ENCODE measurements at regions not wholly inside any gene's neighbourhood (a gene's known extent, or its start where the extent isn't known, plus 50 kb on each side); places are given as distances from the start of the nearest gene placed in this dataset.

DNA sequence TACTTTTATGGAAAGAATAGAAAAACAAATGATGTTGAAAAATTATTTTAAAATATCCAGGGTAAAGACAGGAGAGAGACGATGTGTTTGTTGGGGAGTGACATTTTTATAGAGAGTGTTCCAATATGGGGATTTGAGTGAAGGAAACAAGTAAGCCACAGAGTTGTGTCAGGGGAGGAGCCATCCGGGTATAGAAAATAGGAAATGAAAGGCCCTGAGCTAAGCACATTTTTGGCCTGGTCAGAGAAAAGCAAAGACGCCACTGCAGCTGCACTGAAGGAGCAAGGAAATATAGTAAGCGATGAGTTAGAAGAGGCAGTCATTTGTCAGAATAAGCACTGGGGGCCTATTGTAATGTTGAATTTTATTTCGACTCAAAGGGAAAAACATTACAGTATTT is 107.3 kb upstream of the ADGRL4 start:
- peak in 3 of 4 donors; percentile 7 to 20 (median 14) for DNase-seq (ENCODE audit: low read depth in 4 of 4, low spot score in 2 of 4)

DNA sequence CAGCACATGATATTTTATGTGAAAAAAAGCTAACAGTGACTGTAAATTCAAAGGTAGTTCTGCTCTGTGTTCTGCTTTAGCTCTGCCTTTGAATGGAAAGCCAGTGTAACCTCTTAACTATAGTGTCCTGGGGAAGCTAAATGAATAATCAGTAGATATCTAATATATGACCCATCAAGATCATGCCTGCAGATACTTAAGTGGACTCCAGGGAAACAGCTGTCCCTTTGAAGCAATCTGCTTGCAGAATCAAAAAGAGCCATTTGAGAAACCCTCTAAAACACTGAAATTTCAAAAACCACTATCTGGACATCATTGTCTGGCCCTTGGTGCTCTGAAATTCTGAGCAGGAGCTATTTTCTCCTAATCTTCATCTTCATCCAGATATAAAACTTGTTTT is 104.2 kb upstream of the ADGRL4 start:
- DNase-seq (ENCODE audit: low read depth in 4 of 4, low spot score in 2 of 4), result no peak

DNA sequence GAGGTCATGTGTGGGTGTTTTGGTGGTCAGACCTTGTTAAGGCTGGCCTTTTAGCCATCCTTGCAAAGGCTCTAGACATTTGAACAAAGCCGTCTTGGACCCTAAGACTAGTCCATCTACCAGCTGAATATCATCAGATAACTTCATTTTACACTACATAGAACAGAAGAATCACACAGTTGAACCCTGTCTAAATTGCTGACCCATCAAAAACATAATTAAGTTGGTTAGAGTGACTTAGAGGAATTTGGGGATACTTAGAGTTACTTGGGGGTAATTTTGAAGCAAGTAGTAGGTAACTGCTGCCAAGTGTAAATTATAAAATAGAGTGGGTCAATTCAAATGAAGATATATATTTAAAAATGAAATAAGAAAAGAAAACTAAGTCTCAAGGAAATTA is 102.9 kb upstream of the ADGRL4 start:
- DNase-seq (ENCODE audit: low read depth in 4 of 4, low spot score in 2 of 4), result no peak

DNA sequence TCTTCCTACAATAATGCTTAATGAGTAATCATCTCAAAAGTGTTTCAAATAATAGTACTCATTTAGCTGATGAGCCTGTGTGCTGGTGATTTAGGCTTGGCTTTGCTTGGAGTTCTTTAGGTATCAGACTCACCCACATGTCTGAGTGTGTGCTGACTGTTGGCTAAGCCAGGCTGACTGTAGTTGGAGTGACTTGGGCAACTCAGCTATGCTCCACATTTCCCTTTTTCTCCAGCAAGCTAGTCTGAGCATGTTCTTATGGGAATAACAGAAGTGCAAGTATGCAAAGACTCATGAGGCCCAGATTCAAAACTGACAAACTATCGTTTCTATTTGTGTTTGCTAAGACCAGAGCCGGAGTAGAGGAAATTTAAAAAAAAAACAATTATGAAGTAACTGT is 99.0 kb upstream of the ADGRL4 start:
- DNase-seq (ENCODE audit: low read depth in 4 of 4, low spot score in 2 of 4), result no peak

DNA sequence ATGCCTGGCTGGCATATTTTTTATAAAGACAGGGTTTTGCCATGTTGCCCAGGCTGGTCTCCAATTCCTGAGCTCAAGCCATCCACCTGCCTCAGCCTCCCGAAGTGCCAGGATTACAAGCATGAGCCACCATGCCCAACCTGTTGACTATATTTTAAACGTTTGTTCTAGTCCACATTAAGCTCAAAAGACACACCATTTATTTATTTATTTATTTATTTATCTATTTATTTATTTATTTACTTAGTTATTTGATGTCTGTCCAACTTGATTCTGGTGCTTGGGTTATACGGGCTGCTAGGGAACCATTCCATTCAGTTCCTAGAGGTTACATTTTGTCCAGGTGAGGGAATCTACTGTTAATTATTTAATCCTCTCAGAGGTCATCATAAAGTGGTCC is 98.1 kb upstream of the ADGRL4 start:
- no peak for DNase-seq (ENCODE audit: low read depth in 4 of 4, low spot score in 2 of 4)

DNA sequence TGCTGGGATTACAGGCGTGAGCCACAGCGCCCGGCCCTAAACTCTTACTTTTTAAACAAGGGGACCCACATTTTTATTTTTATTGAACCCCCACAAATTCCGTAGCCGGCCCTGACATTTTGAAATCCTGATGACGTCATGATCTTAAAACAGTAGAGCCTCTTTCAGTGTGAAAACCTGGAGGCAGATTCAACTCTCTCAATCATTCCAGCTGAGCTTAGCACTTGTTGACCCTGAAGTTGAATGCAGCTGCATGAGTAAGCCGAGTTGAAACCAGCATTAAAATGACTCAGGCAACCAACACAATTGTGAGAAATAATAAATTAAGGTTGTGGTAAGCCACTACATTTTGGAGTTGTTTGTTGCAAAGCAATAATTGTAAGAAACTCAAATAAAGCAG is 93.9 kb upstream of the ADGRL4 start:
- DNase-seq (ENCODE audit: low read depth in 4 of 4, low spot score in 2 of 4), result no peak

DNA sequence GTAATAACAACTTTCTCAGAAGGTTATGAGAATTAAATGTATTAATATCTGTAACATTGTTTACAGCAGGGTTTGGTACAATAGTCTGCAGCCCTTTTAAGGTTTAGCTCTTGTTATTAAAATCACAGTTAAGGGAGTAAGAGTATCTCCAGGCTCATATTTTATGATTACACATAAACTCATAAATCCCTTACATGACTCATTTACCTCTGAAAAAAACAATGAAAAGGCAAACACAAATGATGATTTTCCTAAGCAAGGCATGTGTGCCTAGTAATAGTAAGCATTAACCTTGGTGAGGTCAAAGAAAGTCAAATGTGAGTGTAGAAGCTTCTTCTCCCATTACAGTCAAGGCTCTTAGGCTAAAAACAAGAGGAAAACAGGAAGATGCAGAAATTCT is 84.5 kb upstream of the ADGRL4 start:
- DNase-seq (ENCODE audit: low read depth in 4 of 4, low spot score in 2 of 4), result no peak

DNA sequence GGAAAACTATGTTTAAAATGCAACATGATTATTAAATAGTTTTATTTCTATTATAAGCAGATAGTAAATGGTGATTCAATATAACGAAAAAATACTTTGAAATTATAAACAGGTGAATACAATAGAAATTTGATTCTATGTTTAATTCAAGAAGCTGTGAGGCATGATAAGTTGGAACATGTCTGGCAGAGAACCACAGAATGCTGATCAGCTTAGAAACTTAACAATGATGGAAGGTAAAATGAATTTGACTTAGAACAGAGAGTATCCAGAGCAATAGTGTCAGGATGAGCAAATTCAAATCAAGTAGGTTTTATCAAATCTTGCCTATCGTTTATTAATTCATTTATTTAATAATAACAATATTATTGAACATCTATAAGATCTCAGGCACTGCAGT is 83.4 kb upstream of the ADGRL4 start:
- DNase-seq (ENCODE audit: low read depth in 4 of 4, low spot score in 2 of 4), result no peak

DNA sequence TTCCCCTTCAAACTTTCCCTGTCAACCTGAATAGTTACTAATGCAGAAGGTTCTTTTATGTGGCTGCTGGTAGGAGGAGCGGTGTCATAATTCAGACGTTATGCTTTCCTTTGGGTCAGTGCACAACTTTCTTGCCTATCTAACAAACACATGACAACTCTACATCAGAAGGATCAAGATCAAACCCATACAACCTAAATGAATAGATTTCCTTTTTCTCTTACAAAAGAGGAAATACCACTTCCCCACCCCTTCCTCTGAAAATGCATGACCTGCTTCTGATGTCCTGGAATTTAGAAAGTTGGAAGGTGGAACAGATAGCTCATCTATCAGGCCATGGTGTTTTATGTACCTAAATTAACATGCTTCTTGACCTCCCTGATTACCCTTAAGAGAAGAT is 75.7 kb upstream of the ADGRL4 start:
- no peak for DNase-seq (ENCODE audit: low read depth in 4 of 4, low spot score in 2 of 4)

DNA sequence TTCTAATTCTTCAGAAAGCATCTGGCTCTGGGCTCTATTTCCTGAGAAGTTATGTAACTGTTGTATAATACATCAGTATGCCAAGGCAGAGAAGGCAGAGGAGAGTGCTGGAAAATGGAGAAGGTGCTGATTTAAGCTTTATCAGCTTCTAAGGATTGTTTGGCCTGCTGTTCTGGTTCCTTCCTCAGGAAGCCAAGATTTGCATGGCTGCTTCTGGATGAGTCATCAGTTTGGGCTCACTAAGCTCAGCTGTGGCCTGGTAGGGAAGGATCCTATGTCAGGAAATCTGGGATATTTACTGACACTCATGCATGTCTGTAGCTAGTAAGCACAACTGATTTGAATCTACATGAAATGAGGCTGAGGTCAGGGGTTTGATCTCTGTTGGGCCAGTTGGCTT is 73.2 kb upstream of the ADGRL4 start:
- DNase-seq (ENCODE audit: low read depth in 4 of 4, low spot score in 2 of 4), result peak; percentile 19 to 41 (median 26)

DNA sequence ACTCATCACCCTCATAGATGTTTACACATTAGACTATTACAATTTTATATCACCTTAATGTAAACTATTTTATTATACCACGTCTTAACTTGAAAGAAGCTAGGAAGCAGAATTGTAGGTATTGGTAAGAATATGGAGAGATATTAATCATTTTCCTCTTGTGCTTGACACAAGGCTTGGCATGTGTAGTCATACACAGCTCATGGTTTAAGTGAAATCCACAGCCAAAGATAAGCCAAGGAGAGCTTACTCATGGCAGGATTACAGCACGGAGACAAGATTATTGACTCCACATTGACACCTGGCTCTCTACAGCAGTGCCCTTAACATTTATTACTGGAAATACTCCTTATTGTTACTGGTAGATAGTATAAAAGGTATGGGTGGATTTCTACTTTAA is 68.4 kb upstream of the ADGRL4 start:
- DNase-seq (ENCODE audit: low read depth in 4 of 4, low spot score in 2 of 4), result no peak

DNA sequence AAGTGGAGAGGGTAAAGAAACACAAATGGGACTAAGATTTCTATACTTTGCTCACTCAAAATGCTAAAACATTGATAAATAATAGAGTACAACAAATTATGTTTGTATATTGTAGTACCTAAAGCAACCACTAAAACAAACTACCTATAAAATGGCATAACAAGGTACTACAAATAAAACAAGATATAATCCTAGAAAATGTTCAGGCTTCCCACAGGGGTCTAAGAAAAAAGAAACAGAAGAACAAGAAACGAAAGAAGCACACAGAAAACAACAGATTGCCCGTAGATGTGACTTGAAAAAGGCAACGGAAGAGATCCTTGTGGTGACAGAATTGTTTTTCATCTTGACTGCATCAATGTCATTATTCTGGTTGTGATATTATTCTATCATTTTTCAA is 63.3 kb upstream of the ADGRL4 start:
- no peak for DNase-seq (ENCODE audit: low read depth in 4 of 4, low spot score in 2 of 4)

DNA sequence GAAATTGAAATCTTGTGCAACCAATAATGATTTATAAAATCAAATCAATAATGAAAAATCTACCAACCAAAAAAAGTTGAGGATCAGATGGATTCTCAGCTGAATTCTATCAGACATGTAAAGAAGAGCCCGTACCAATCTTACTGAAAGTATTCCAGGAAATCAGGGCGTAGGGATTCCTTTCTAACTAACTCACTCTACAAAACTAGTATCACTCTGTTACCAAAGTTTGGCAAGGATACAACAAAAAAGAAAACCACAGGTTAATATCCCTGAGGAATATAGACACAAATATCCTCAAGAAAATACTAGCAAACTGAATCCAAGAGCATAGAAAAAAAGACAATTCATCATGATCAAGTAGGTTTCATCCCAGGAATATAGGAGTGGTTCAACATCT is 52.8 kb upstream of the ADGRL4 start:
- DNase-seq (ENCODE audit: low read depth in 4 of 4, low spot score in 2 of 4), result no peak
